HEK293 (cell line): ENCODE measurements at regions not wholly inside any gene's neighbourhood (a gene's known extent, or its start where the extent isn't known, plus 50 kb on each side); places are given as distances from the start of the nearest gene placed in this dataset.

ENCODE experiments used
- RBAK ChIP-seq: fragments of 450-650 bp; formaldehyde crosslinking; IDR thresholded peaks from 2 replicates; pipeline ENCODE4 v1.5.1; 2016; ENCODE audit warnings: missing biosample characterization, missing genetic modification characterization
- ZBTB7A ChIP-seq: fragments of 450-650 bp; formaldehyde crosslinking; IDR thresholded peaks from 2 replicates; pipeline ENCODE4 v1.5.1; 2016; ENCODE audit warnings: low read depth, missing biosample characterization, missing genetic modification characterization
- ZFP3 ChIP-seq: fragments of 450-650 bp; formaldehyde crosslinking; IDR thresholded peaks from 2 replicates; pipeline ENCODE4 v1.5.1; 2016; ENCODE audit warnings: low read depth, missing biosample characterization, missing genetic modification characterization
- ZNF175 ChIP-seq: fragments of 450-650 bp; formaldehyde crosslinking; IDR thresholded peaks from 2 replicates; pipeline ENCODE4 v1.5.1; 2016; ENCODE audit warnings: missing biosample characterization, missing genetic modification characterization
- ZNF211 ChIP-seq: fragments of 450-650 bp; formaldehyde crosslinking; IDR thresholded peaks from 2 replicates; pipeline ENCODE4 v1.5.1; 2016; ENCODE audit warnings: low read depth, missing biosample characterization, missing genetic modification characterization
- TF ChIP-seq, protein P1 (sequence below): fragments of 450-650 bp; formaldehyde crosslinking; IDR thresholded peaks from 2 replicates; pipeline ENCODE4 v1.5.1; 2016; ENCODE audit warnings: missing biosample characterization, missing genetic modification characterization

DNA sequence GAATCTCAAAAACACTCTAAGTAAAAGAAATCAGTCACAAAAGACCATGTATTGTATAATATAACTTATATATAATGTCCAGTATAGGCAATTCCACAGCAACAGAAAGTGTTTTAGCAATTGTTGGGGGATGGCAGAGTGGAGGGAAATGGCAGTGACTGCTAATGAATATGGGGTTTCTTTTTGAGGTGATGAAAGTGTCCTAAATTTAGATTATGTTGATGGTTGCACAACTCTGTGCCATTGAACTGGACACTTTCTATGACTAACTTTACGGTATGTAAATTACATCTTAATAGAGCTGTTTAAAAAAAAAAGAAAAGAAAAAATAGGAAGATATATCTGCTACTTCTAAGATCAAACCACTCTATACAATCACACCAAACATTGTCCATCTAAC, 124.9 kb upstream of the ZNF462 start:
- no peak for TF ChIP-seq ZFP3 (tag by site-specific recombination)
- no peak for TF ChIP-seq ZNF175 (tag by site-specific recombination)
- TF ChIP-seq ZBTB7A (tag by site-specific recombination), result no peak
- no peak for TF ChIP-seq ZNF211 (tag by site-specific recombination)
- TF ChIP-seq, protein P1, sequence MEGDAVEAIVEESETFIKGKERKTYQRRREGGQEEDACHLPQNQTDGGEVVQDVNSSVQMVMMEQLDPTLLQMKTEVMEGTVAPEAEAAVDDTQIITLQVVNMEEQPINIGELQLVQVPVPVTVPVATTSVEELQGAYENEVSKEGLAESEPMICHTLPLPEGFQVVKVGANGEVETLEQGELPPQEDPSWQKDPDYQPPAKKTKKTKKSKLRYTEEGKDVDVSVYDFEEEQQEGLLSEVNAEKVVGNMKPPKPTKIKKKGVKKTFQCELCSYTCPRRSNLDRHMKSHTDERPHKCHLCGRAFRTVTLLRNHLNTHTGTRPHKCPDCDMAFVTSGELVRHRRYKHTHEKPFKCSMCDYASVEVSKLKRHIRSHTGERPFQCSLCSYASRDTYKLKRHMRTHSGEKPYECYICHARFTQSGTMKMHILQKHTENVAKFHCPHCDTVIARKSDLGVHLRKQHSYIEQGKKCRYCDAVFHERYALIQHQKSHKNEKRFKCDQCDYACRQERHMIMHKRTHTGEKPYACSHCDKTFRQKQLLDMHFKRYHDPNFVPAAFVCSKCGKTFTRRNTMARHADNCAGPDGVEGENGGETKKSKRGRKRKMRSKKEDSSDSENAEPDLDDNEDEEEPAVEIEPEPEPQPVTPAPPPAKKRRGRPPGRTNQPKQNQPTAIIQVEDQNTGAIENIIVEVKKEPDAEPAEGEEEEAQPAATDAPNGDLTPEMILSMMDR (tag by site-specific recombination), result no peak
- no peak for TF ChIP-seq RBAK (tag by site-specific recombination)
